SW480 (cell line): ENCODE measurements at regions not wholly inside any gene's neighbourhood (a gene's known extent, or its start where the extent isn't known, plus 50 kb on each side); places are given as distances from the start of the nearest gene placed in this dataset.

Source experiments
- DNase-seq: peaks from one replicate; pipeline ENCODE4 v3.0.0-alpha.2; 2016; ENCODE audit warnings: low spot score

DNA sequence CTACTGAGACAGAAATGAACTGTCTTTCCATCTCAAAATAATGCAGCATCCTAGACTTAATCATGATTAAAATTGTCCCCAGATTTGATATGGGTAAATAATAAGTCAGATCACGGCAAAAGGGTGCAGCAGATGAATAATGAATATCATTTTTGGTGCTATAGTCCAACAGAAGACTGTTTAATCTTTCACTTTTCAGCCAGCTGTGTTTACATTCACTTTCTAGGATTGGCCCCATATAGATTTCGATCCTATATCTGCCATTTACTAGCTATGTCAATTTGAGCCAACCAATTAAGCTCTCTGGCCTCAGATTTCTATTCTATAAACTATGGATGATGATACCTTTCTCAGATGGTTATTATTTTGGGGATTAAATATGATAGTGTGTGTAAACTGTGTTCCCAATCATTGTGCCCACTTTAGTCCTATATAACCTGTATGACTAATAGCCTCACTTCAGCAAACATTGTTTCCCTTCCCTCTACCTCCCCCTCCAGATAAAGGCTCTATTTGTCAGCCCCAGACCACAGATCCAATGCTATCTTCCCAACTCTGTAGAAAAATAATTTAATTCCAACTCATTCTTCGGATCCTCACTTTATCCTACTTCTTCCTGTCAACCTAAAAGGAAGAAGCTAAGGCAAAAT is 53.6 kb upstream of the NT5E start:
- DNase-seq, result no peak

DNA sequence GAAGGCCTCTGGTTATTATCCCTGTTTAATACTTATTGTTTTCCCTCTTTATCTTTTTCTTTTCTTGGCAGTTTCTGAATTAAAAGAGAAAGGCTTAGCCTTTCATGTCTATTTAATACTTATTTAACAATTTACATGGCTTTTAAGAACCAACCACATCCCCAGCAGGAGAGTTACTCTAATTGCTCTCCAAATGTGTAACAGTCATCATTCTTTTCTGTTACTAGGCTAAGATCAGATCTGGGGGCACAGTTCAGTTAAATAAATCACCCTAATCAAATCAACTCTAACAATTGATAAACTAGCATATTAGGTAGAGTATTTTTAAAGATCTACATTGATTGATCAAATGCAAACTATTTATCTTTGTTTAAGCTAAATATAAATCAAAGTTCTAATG is 54.1 kb upstream of the NT5E start:
- DNase-seq, result no peak

DNA sequence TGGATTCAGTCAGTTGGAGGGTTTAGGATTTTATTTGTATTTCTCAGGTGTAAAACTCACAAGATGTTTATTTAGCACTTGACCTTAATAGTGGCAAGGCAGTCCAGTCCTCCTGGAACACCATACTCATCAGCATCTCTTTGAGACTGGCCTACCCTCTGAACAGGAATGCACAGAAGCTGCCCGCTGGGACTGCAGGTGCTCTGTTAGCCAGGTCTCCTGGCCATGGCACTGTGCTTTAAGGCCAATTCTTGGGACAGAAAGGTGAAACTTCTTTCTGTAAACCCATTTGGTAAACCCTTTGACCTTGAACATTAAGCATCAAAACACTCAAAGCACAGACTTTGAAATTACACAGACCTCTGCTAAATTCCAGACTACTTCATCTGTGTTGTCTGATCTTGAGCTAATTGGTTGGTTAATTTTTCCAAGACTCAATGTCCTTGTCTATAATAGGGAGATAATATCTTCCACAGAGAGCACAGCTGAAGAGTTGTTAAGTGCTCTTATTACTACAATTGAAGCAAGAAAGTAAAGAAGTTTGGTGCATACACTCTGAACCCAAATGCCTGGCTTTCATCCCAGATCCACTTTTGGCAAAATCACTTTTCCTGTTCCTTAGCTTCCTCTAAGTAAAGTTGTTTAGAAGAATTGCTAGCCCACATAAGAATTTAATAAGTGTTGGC is 54.9 kb upstream of the NT5E start:
- no peak for DNase-seq

DNA sequence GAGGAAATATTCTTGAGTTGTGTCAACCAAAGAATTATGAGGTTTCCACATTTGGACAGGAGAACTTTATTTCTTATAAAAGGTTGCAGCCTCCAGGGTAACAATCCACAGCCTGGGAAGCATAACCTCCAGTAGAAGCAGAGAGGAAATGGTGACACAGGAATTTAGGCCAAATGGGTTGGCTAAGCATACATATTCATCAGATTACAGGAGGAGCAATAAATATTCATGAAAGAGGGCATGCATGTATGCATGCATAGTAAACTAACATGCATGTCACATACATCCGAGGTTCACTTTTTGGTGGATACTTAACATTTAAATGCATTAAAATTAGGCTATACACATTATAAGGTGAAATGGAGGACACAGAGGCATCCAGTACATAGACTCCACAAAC is 55.7 kb upstream of the NT5E start:
- DNase-seq, result no peak

DNA sequence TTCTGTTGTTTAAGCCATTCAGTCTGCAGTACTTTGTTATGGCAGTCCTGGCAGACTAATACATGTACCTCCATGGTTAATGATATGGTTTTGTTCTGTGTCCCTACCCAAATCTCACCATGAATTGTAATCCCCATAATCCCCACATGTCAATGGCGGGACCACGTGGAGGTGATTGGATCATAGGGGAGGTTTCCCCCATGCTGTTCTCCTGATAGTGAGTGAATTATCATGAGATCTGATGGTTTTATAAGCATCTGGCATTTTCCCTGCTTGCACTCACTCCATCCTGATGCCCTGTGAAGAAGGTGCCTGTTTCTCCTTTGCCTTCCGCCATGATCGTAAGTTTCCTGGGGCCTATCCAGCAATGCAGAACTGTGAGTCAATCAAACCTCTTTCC is 57.5 kb upstream of the NT5E start:
- DNase-seq, result no peak

DNA sequence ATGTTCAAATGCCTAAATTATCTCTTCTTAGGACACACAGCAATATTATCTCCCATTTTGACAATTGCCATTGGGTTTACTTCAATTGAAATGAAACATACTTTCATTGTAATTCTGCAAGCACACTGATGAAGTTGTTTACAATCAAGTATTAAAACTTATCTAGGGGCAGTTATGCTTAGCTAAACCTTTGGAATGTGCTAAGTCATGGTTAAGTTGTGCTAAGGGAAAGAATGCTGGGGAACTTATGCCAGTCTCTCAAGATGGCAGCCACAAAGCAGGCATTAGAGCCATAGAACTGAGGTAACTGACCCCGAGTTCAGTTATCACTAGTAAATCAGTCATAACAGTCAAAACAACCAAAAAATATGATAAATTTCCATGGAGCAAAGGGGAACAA is 59.1 kb upstream of the NT5E start:
- DNase-seq, result no peak

DNA sequence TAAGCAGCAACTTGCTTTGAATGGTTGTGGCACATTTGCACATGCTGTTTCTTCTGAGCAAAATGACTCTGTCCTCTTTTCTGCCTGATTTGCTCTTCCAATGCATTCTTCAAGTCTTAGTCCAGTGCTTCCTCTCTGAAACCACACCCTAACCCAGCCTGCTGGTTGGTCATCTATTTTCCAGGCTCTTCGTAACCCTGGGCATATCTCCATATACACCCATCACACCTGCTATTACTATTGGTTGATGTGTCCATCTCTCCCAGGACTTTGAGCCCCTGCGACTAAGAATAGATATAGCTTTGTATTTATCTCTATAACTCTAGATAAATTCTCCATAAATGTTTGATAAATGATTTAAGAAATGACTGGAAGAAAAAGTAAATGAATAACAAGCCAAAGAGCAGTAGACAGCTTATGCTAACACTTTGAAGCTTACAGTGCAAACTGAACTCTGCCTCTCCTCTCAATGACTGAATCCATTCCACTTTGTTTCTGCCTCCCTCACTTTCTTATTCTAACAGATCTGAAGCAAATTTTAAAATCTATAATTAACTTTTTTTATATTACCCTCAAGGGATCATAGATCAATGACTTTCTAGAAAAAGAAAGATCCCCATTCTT is 59.7 kb upstream of the NT5E start:
- DNase-seq, result no peak

DNA sequence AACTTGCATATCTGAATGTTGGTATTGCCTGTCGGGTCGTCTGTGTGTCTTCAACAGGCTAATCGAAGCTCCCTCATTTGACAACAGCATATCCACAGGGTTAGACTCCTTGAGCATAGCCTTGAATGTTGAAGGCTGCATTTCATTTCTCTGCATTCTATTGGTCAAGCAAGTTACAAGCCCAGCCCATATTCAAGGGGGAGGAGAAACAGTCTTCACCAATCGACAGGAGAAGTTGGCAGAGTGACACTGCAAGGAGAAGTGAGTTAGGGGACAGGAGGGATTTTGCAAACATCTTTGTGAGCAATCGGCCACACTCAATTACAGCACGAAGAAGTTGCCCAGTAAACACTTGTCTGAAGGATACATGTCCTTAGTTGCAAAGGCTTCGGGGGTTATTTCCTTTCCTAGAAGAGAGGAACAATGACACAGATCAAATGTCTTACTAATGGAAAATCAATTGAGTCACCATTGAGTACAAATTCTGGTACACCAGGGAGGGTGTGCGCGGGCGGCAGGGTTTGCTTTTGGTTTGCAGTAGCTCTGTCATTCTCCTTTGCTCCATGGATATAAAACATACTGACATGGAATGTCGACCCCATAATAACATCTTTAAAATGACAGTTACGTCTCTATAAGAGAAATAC is 60.6 kb upstream of the NT5E start:
- DNase-seq, result no peak

DNA sequence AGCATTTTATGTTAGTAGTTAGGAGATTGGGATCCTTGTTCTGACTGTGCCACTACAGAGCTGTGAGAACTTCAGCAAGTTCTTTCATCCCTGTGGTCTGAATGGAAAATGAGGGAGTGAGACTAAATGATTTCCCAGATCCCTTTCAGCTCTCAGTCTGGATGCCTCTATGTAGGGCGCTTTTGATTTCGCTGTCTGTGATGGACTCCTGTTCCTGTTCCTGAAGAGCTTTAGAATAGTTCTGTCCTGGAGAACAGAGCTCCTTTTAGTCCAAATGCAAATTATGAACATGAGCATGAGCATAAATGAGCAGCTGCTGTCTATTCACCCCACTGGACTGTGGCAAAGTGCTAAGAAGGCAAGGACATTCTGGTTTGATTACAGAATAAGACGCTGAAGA is 61.4 kb upstream of the NT5E start:
- no peak for DNase-seq

DNA sequence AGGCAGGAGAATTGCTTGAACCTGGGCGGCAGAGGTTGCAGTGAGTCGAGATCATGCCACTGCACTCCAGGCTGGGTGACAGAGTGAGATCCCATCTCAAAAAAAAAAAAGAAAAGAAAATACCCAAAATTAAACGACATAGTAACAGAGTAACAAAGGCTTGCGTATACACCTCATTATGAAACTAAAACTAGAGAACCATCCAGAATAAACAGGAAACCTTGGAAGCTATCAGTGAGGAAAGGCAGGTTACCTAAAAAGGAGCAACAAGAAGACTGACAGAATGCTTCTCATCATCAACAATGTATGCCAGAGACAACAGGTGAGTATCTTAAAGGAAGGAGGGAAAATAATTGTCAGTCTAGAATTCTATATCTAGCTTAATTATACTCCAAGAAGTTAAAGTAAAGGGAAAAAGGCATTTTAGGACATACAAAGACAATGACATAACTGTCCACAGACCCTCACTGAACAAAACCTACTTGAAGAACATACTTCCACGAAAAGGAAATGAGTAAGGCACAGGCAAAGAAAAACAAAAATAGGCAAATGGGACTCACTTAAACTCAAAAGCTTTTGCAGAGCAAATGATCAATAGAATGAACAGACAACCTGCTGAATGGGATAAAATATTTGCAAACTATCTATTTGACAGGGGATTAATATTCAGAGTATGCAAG is 64.1 kb upstream of the NT5E start:
- no peak for DNase-seq

DNA sequence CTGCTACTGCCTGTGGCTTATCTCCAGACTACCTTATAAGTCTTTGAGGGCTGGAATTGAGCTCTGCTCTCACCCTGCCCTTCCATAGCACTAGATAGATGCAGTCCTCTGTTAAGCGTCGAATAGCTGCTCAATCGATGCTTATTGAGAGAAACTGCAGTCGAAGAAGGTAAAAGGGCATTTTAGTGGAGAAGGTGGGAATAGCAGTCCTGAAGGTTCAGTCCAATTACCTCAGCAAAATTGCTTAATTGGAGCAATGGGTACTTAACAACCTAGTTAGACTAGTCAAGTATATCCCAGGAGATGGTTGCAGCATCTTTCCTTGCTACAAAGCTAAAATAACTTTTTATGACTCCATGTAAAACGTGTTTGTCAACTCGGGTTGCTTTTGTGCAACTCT is 66.8 kb upstream of the NT5E start:
- no peak for DNase-seq

DNA sequence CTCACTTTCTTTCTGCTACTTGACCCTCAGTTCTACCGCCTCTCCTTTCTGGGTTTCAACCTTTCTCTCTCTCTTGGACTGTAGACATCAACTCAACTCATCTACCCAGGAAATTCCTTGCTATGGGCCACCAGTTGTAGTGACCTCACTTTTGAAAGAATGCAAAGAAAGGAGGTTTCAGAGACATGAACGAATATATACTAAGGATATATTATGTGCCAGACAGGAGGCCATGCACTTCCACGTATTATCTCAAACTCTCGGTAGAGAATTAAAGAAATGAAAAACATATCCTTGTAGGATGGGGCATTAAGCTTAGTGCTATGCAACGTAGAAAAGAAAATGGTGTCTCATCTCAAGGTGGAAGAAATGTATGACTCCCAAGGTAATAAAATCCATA is 67.3 kb upstream of the NT5E start:
- no peak for DNase-seq

DNA sequence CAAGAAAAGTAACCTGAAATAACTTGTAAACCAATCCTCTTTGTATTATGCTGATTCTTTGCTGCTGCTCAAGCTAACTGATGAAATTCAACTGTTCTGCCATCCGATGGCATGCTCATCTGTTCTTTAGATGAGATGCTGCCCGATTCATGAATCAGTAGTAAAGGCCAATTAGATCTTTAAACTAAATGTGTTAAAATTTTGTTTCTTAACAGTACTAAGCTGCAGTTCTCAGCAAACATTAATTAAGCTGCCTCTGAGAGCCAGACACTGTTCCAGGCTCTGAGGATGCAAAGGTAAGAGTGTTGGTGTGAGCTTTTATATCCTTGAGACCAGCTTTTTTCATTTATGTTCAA is 77.0 kb upstream of the NT5E start:
- no peak for DNase-seq

DNA sequence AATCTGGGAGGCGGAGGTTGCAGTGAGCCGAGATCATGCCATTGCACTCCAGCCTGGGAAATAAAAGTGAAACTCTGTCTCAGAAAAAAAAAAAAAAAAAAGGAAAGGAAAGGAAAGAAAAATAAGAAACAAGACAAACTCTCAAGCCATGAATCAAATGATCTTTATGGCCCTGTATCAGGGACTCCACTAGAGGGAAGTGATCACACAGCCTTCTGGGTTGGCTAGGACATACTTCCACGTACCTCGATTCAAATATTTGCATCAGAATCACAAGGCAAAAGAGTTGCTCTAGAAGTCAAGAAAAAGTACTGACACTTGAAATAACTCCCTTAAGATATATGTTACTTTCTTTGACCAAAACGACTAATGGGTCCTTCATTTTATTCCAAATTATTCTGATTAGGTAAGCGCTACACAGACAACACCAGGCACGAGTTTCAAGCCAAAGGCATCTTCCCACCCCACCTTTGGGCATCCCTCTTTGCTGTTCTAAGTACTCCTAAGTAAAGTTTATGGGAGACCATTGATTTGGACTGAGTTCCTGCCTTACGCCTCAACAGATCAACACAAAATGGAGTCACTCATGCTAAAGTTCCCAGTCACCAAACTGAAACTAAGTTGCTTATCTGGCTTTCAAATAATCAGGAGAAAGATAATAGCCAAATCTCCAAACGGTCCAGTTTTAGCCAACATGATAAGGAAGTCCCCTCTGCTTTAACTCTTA is 77.5 kb upstream of the NT5E start:
- DNase-seq, result no peak

DNA sequence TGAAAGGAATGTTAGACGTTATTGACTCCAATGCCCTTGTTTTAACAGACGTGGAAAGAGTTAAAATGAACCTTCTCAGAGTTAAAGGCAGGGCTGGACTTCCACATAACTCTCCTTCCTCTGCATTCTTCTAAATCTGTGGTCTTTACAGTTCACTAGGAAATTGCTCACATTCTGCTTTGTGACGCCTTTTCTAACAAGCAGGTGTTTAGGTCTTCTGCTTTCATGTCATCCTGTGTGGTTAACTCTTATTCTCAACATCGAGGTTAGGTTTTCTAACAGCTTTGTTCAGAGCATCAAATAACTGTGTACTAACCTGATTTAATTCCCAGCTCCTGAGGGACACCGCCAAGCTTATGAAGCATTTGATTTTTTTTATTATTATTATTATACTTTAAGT is 81.3 kb upstream of the NT5E start:
- no peak for DNase-seq

DNA sequence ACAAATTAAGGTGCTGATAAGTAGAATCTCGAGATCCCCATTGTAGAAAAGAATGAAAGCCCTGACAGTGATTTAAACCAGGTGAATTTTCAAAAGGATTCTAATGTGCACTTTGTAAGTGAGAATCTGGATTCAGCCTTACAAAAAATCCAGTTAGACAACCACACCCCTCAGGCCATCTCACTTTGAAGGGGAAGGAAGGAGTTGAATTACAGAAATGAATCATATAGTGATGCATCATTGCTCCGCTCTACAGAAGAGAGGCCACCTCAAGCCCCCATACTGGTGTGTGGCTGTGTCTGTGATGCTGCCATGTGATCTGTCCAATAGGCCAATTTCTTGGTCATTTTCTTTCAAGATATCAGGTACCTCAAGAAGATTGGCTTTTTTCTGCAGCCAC is 85.5 kb upstream of the NT5E start:
- DNase-seq, result peak; percentile 13

DNA sequence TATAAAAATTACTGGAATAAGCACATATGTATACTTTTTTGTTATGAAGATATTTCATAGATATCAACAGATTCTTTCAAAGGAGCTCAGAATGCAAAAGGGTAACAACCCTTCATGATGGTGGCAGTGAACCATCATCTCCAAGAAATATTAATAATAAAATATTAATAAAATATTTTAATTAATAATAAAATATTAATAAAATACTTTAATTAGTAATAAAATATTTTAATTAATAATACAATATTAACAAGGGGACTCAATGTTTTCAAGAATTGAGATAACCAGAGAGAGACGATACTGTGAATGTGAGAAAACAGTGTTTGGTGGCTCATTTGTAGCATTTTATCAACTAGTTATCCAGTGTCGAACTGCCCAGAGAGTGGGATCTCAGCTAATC is 86.0 kb upstream of the NT5E start:
- DNase-seq, result no peak

DNA sequence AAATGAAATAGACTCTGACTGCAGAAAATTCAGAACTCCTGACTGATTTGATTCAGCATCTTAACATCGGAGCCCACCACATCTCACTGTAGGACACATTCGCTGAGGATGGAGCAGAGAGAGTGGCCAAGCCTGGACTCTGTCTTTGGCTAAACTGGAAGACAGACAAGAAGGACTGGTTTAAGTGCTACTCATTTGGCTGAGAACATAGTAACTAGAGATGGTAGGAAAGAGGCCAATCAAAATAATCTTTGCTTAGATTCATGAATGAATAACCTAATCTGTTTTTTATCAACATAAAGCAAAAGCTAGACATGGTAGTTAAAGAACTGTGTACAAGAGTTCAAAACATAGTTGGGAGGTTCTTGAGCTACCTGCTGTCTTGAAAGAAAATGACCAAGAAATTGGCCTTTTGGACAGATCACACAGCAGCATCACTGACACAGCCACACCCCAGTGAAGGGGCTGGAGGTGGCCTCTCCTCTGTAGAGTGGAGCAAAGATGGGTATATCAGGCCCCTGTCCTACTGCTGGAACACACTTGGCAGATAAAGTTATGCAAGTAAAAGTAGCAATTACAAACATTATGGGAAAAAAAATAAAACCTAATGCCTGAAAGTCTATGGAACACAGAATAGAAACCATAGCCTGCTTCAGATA is 87.1 kb upstream of the NT5E start:
- no peak for DNase-seq

DNA sequence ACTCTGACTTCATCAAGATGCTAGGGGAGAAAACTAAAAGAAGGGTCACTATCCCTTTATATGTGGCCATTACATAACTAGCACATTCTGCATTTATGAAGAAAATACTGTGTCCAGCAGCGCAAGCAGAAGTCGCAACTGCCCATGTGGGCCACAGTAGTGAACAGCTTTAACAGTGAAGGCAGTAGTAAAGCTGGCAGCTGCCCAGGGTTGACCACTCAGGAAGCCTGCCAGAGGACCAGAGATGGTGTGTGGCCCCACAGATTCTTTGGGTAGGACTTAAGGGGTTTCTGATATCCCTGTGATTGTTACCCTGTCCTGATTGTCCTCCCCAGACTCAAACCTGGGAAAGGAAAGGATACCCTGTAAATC is 88.3 kb upstream of the NT5E start:
- no peak for DNase-seq

DNA sequence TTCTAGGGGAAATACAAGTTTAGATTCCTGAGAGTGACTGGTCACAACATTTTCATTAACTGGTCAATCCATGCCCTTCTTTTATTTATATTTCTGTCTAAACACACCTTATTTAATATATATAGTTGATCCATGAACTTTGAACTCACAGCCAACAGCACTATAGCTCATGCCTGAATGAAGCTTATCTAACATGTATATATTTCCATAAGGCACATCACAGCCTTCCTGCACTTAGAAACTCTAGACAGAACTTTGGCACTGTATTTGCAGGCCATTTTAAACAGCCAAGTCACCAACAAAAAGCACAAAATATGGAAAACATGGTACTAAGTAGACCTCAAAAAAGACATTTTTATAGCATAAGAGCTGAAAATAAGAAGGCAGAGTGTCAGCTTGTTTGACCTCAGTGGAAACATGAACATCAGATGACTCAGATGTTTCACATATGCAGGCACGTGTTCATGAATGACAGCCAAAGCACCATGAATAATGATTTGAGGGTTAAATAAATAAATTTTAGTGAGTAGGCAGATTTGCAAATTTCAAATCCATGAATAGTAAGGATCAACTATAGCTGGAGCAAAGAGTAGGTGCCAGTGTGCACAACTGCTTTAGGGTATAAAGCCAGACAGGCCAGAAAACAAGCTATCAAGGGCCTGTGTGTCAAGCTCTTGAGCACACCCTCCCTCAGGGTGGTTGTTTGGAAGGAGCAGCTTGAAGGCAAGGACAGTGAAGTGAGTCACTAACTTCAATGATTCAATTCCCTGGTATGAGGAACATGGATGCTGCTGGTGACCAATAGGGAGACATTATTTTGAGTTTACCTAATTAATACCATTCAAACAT is 88.9 kb upstream of the NT5E start:
- peak; percentile 65 for DNase-seq

DNA sequence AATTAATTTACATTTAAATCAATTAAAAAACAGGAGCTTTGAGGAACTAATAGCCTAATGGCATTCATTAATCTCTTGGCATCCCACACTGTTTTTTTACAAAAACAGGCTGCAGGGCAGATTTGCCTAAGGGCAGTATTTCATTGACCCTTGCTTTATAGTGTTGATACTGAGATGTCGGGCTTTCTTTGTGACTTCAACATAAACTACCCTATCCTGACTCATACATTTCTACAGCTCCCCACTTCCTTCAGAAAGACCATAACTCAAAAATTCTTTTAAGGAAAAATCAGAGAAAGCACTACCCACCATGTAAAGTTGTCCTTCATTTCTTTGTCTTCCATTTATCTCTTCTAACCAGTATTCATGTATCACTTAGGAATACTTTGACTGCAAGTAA is 92.2 kb upstream of the NT5E start:
- DNase-seq, result no peak
